ENCODE measurements at regions not wholly inside any gene's neighbourhood (a gene's known extent, or its start where the extent isn't known, plus 50 kb on each side); places are given as distances from the start of the nearest gene placed in this dataset.

GRCh38 chr5:63822614-63823013 lies 139.6 kb downstream of the HTR1A start (continued):
- TF ChIP-seq MEF2A (IDR thresholded peaks at IDR 0.05; ENCODE audit: insufficient read depth, low read depth, low read length): no peak
- TF ChIP-seq BHLHE40 (IDR thresholded peaks at IDR 0.05; ENCODE audit: borderline replicate concordance in 1 of 2, low read depth in 2 of 2, low read length in 1 of 2): no peak
- no peak for TF ChIP-seq PKNOX1 (IDR thresholded peaks at IDR 0.05)
- TF ChIP-seq JUNB (IDR thresholded peaks at IDR 0.05): no peak
- TF ChIP-seq REST (IDR thresholded peaks at IDR 0.05; ENCODE audit: low read depth, low read length): no peak
- TF ChIP-seq SUPT20H (IDR thresholded peaks at IDR 0.05; ENCODE audit: borderline replicate concordance, control insufficient read depth, low read depth, low read length): no peak
- TF ChIP-seq CEBPZ (IDR thresholded peaks at IDR 0.05; ENCODE audit: low read depth, low read length): no peak
- TF ChIP-seq CREB1 (IDR thresholded peaks at IDR 0.05; ENCODE audit: low read depth): no peak
- TF ChIP-seq BRCA1 (IDR thresholded peaks at IDR 0.05; ENCODE audit: low read depth, low read length): no peak
- TF ChIP-seq PML (IDR thresholded peaks at IDR 0.05; ENCODE audit: low read length): no peak

All from GM12878 (cell line).